ENCODE measurements at regions not wholly inside any gene's neighbourhood (a gene's known extent, or its start where the extent isn't known, plus 50 kb on each side); places are given as distances from the start of the nearest gene placed in this dataset.

- TF ChIP-seq CTCF (conservative IDR thresholded peaks at IDR 0.05; ENCODE audit: low read depth, low read length) (no peak), EZH2 (IDR thresholded peaks at IDR 0.05; ENCODE audit: low read length, unreplicated experiment) (no peak)
Observed at GRCh38 chr5:1936413-1936812, 53.7 kb upstream of the IRX4 start.
